ENCODE measurements at regions not wholly inside any gene's neighbourhood (a gene's known extent, or its start where the extent isn't known, plus 50 kb on each side); places are given as distances from the start of the nearest gene placed in this dataset.
"Not testable (repeated sequence)": the region's sequence is repeated elsewhere in the genome, so short reads cannot be mapped to it uniquely, and the experiment has no call there.

GRCh38 chr4:74505355-74505978 lies 60.5 kb downstream of the AREG start:
- H3K4me2 ChIP-seq (ENCODE audit: low read depth, low read length, poor library complexity, severe bottlenecking); H3K4me1 ChIP-seq (ENCODE audit: low read length); DNase-seq; H2AFZ ChIP-seq (ENCODE audit: low read length); H3K79me2 ChIP-seq (ENCODE audit: low read length); H4K20me1 ChIP-seq (ENCODE audit: insufficient read depth, low read depth, low read length); H3K9me2 ChIP-seq (replicated peaks; ENCODE audit: insufficient read depth, low read length); H3K27ac ChIP-seq (ENCODE audit: low read length); H3K27me3 ChIP-seq (ENCODE audit: low read length); H3K9me3 ChIP-seq (ENCODE audit: low read length); H3K4me3 ChIP-seq (ENCODE audit: low read length); H3K36me3 ChIP-seq (ENCODE audit: insufficient read depth, low read length); H3K9ac ChIP-seq (ENCODE audit: low read length): not testable (repeated sequence)

GRCh38 chr4:74509363-74509762 lies 64.4 kb downstream of the AREG start:
- not testable (repeated sequence) for H3K4me3 ChIP-seq (ENCODE audit: low read length); H3K9ac ChIP-seq (ENCODE audit: low read length); H2AFZ ChIP-seq (ENCODE audit: low read length); H3K9me3 ChIP-seq (ENCODE audit: low read length); H4K20me1 ChIP-seq (ENCODE audit: insufficient read depth, low read depth, low read length); H3K27ac ChIP-seq (ENCODE audit: low read length); H3K9me2 ChIP-seq (replicated peaks; ENCODE audit: insufficient read depth, low read length); H3K79me2 ChIP-seq (ENCODE audit: low read length); H3K27me3 ChIP-seq (ENCODE audit: low read length); DNase-seq; H3K4me2 ChIP-seq (ENCODE audit: low read depth, low read length, poor library complexity, severe bottlenecking); H3K4me1 ChIP-seq (ENCODE audit: low read length); H3K36me3 ChIP-seq (ENCODE audit: insufficient read depth, low read length)

GRCh38 chr4:74516303-74516702 lies 71.4 kb downstream of the AREG start:
- H3K9ac ChIP-seq (ENCODE audit: low read length): no peak overlapping the region
- no peak overlapping the region for H3K4me2 ChIP-seq (ENCODE audit: low read depth, low read length, poor library complexity, severe bottlenecking)
- no peaks in the 10 kb centered on the region for H4K20me1 ChIP-seq (ENCODE audit: insufficient read depth, low read depth, low read length)
- no peaks in the 10 kb centered on the region for H3K36me3 ChIP-seq (ENCODE audit: insufficient read depth, low read length)
- H3K9me3 ChIP-seq (ENCODE audit: low read length): no peaks in the 10 kb centered on the region
- no peak for DNase-seq
- no peaks in the 10 kb centered on the region for H3K9me2 ChIP-seq (replicated peaks; ENCODE audit: insufficient read depth, low read length)
- no peak overlapping the region for H2AFZ ChIP-seq (ENCODE audit: low read length)
- 0 out of 2 replicates have a peak, but pooled peaks cover 2% of the 10 kb centered on the region for H3K27me3 ChIP-seq (ENCODE audit: low read length)
- no peaks in the 10 kb centered on the region for H3K4me1 ChIP-seq (ENCODE audit: low read length)
- H3K4me3 ChIP-seq (ENCODE audit: low read length): no peak overlapping the region
- H3K27ac ChIP-seq (ENCODE audit: low read length): no peak overlapping the region
- no peaks in the 10 kb centered on the region for H3K79me2 ChIP-seq (ENCODE audit: low read length)

- Histone ChIP-seq H3K79me2 (ENCODE audit: low read length) (no peaks in the 10 kb centered on the region), H3K4me1 (ENCODE audit: low read length) (no peaks in the 10 kb centered on the region), H3K4me3 (ENCODE audit: low read length) (no peak overlapping the region), H3K27ac (ENCODE audit: low read length) (no peak overlapping the region), H3K9me2 (replicated peaks; ENCODE audit: insufficient read depth, low read length) (no peaks in the 10 kb centered on the region), H3K9ac (ENCODE audit: low read length) (no peak overlapping the region), H3K36me3 (ENCODE audit: insufficient read depth, low read length) (no peaks in the 10 kb centered on the region), H4K20me1 (ENCODE audit: insufficient read depth, low read depth, low read length) (no peaks in the 10 kb centered on the region), H2AFZ (ENCODE audit: low read length) (no peak overlapping the region), H3K9me3 (ENCODE audit: low read length) (no peaks in the 10 kb centered on the region), H3K4me2 (ENCODE audit: low read depth, low read length, poor library complexity, severe bottlenecking) (no peak overlapping the region), H3K27me3 (ENCODE audit: low read length) (0 out of 2 replicates have a peak, but pooled peaks cover 2% of the 10 kb centered on the region)
- no peak for DNase-seq
Observed at GRCh38 chr4:74517996-74518395, 73.1 kb downstream of the AREG start.

GRCh38 chr4:74522251-74522991 lies 77.5 kb downstream of the AREG start:
- Histone ChIP-seq H3K36me3 (ENCODE audit: insufficient read depth, low read length) (no peaks in the 10 kb centered on the region), H3K9ac (ENCODE audit: low read length) (no peak overlapping the region), H3K4me1 (ENCODE audit: low read length) (no peaks in the 10 kb centered on the region), H2AFZ (ENCODE audit: low read length) (no peak overlapping the region), H3K9me2 (replicated peaks; ENCODE audit: insufficient read depth, low read length) (no peaks in the 10 kb centered on the region), H4K20me1 (ENCODE audit: insufficient read depth, low read depth, low read length) (no peaks in the 10 kb centered on the region), H3K4me3 (ENCODE audit: low read length) (no peak overlapping the region), H3K79me2 (ENCODE audit: low read length) (no peaks in the 10 kb centered on the region), H3K4me2 (ENCODE audit: low read depth, low read length, poor library complexity, severe bottlenecking) (no peak overlapping the region), H3K27ac (ENCODE audit: low read length) (no peak overlapping the region), H3K9me3 (ENCODE audit: low read length) (no peaks in the 10 kb centered on the region), H3K27me3 (ENCODE audit: low read length) (0 out of 2 replicates have a peak, but pooled peaks cover 2% of the 10 kb centered on the region)
- DNase-seq: no peak

- H3K9me2 ChIP-seq (replicated peaks; ENCODE audit: insufficient read depth, low read length): no peaks in the 10 kb centered on the region
- H3K9ac ChIP-seq (ENCODE audit: low read length): no peak overlapping the region
- no peak for DNase-seq
- H3K4me1 ChIP-seq (ENCODE audit: low read length): no peaks in the 10 kb centered on the region
- 0 out of 2 replicates have a peak, but pooled peaks cover 2% of the 10 kb centered on the region for H3K27me3 ChIP-seq (ENCODE audit: low read length)
- no peak overlapping the region for H2AFZ ChIP-seq (ENCODE audit: low read length)
- no peaks in the 10 kb centered on the region for H3K36me3 ChIP-seq (ENCODE audit: insufficient read depth, low read length)
- H4K20me1 ChIP-seq (ENCODE audit: insufficient read depth, low read depth, low read length): no peaks in the 10 kb centered on the region
- H3K4me3 ChIP-seq (ENCODE audit: low read length): no peak overlapping the region
- H3K79me2 ChIP-seq (ENCODE audit: low read length): no peaks in the 10 kb centered on the region
- no peaks in the 10 kb centered on the region for H3K9me3 ChIP-seq (ENCODE audit: low read length)
- H3K27ac ChIP-seq (ENCODE audit: low read length): no peak overlapping the region
- no peak overlapping the region for H3K4me2 ChIP-seq (ENCODE audit: low read depth, low read length, poor library complexity, severe bottlenecking)
Observed at GRCh38 chr4:74523096-74523495, 78.2 kb downstream of the AREG start.

- DNase-seq: no peak
- no peak overlapping the region for H2AFZ ChIP-seq (ENCODE audit: low read length)
- H3K79me2 ChIP-seq (ENCODE audit: low read length): no peaks in the 10 kb centered on the region
- no peak overlapping the region for H3K4me3 ChIP-seq (ENCODE audit: low read length)
- H3K4me2 ChIP-seq (ENCODE audit: low read depth, low read length, poor library complexity, severe bottlenecking): no peak overlapping the region
- no peaks in the 10 kb centered on the region for H3K36me3 ChIP-seq (ENCODE audit: insufficient read depth, low read length)
- H4K20me1 ChIP-seq (ENCODE audit: insufficient read depth, low read depth, low read length): no peaks in the 10 kb centered on the region
- 0 out of 2 replicates have a peak, but pooled peaks cover 2% of the 10 kb centered on the region for H3K27me3 ChIP-seq (ENCODE audit: low read length)
- no peaks in the 10 kb centered on the region for H3K4me1 ChIP-seq (ENCODE audit: low read length)
- H3K9me2 ChIP-seq (replicated peaks; ENCODE audit: insufficient read depth, low read length): no peaks in the 10 kb centered on the region
- H3K9ac ChIP-seq (ENCODE audit: low read length): no peak overlapping the region
- no peak overlapping the region for H3K27ac ChIP-seq (ENCODE audit: low read length)
- H3K9me3 ChIP-seq (ENCODE audit: low read length): no peaks in the 10 kb centered on the region
Observed at GRCh38 chr4:74524985-74525384, 80.0 kb downstream of the AREG start.

GRCh38 chr4:74527049-74527448 lies 82.1 kb downstream of the AREG start:
- no peak for DNase-seq
- Histone ChIP-seq H3K9me2 (replicated peaks; ENCODE audit: insufficient read depth, low read length) (no peaks in the 10 kb centered on the region), H3K4me2 (ENCODE audit: low read depth, low read length, poor library complexity, severe bottlenecking) (no peak overlapping the region), H3K4me3 (ENCODE audit: low read length) (no peak overlapping the region), H3K27me3 (ENCODE audit: low read length) (no peaks in the 10 kb centered on the region), H3K27ac (ENCODE audit: low read length) (no peak overlapping the region), H3K36me3 (ENCODE audit: insufficient read depth, low read length) (no peaks in the 10 kb centered on the region), H3K4me1 (ENCODE audit: low read length) (no peaks in the 10 kb centered on the region), H2AFZ (ENCODE audit: low read length) (no peak overlapping the region), H3K79me2 (ENCODE audit: low read length) (no peaks in the 10 kb centered on the region), H4K20me1 (ENCODE audit: insufficient read depth, low read depth, low read length) (no peaks in the 10 kb centered on the region), H3K9ac (ENCODE audit: low read length) (no peak overlapping the region), H3K9me3 (ENCODE audit: low read length) (no peaks in the 10 kb centered on the region)

All from Karpas-422 (cell line).